Lower lobe of right lung (tissue), 2 donors: ENCODE measurements at regions not wholly inside any gene's neighbourhood (a gene's known extent, or its start where the extent isn't known, plus 50 kb on each side); places are given as distances from the start of the nearest gene placed in this dataset.

Source experiments
- ATAC-seq, 2 donors: fragments of 200-7000 bp; cut with Tn5 transposase; one replicate each; pipeline ENCODE4 v1.9.1; 2020 to 2022; ENCODE audit warnings: mild to moderate bottlenecking in 2 of 2, moderate library complexity in 2 of 2
- DNase-seq: peaks from one replicate; pipeline ENCODE4 v3.0.0-alpha.2; 2020
- H3K27ac ChIP-seq: fragments of 200-600 bp; one replicate; pipeline ENCODE4 v1.8.0; 2022
- H3K27me3 ChIP-seq: fragments of 200-600 bp; one replicate; pipeline ENCODE4 v1.8.0; 2022; ENCODE audit warnings: low read depth
- H3K36me3 ChIP-seq: fragments of 200-600 bp; one replicate; pipeline ENCODE4 v1.8.0; 2022; ENCODE audit warnings: mild to moderate bottlenecking
- H3K4me1 ChIP-seq: fragments of 200-600 bp; one replicate; pipeline ENCODE4 v1.8.0; 2022
- H3K4me3 ChIP-seq: fragments of 200-600 bp; one replicate; pipeline ENCODE4 v1.8.0; 2022; ENCODE audit warnings: mild to moderate bottlenecking
- H3K9me3 ChIP-seq: fragments of 200-600 bp; one replicate; pipeline ENCODE4 v1.8.0; 2022
- CTCF ChIP-seq: fragments of 200-600 bp; IDR thresholded peaks from one replicate; pipeline ENCODE4 v1.8.0; 2022; ENCODE audit warnings: antibody characterized with exemption, mild to moderate bottlenecking
- intact Hi-C: fragments of 100-400 bp; cut with DNase I; formaldehyde crosslinking; loops from one replicate; pipeline ENCODE4 v1.11.0; 2022
- donor health status: DM: no; HTN: yes; CAD: no; lungs with severe emphysema.

- Histone ChIP-seq H3K36me3 (no peaks in the 10 kb centered on the region), H3K4me3 (no peak overlapping the region), H3K27ac (no peak overlapping the region), H3K27me3 (no peaks in the 10 kb centered on the region), H3K9me3 (no peaks in the 10 kb centered on the region), H3K4me1 (no peaks in the 10 kb centered on the region)
- DNase-seq (no peak), ATAC-seq (no peak)
- intact Hi-C loops = no loop called here
- TF ChIP-seq CTCF = no peak
These were observed 489.1 kb downstream of the ZEB2 start for GRCh38 chr2:144030791-144031190.

GRCh38 chr2:144027593-144027992 lies 492.3 kb downstream of the ZEB2 start:
- H3K36me3 ChIP-seq = no peaks in the 10 kb centered on the region
- H3K4me3 ChIP-seq = no peak overlapping the region
- TF ChIP-seq CTCF = no peak
- no peak overlapping the region for H3K27ac ChIP-seq
- no peaks in the 10 kb centered on the region for H3K27me3 ChIP-seq
- no peaks in the 10 kb centered on the region for H3K9me3 ChIP-seq
- intact Hi-C loops = no loop called here
- ATAC-seq (no peak), DNase-seq (no peak)
- H3K4me1 ChIP-seq = no peaks in the 10 kb centered on the region

- Histone ChIP-seq H3K4me3 (no peak overlapping the region), H3K9me3 (peaks cover 2% of the 10 kb centered on the region), H3K27ac (no peak overlapping the region), H3K27me3 (no peaks in the 10 kb centered on the region), H3K4me1 (no peaks in the 10 kb centered on the region), H3K36me3 (no peaks in the 10 kb centered on the region)
- ATAC-seq = no peak
- TF ChIP-seq CTCF = no peak
- intact Hi-C loops = no loop called here
- DNase-seq = no peak
These were observed 493.2 kb downstream of the ZEB2 start for GRCh38 chr2:144026753-144027152.

- no peak overlapping the region for H3K4me3 ChIP-seq
- H3K27me3 ChIP-seq = no peaks in the 10 kb centered on the region
- ATAC-seq (no peak), DNase-seq (no peak)
- H3K27ac ChIP-seq = no peak overlapping the region
- H3K36me3 ChIP-seq = no peaks in the 10 kb centered on the region
- TF ChIP-seq CTCF = no peak
- H3K9me3 ChIP-seq = peaks cover 10% of the 10 kb centered on the region
- no peaks in the 10 kb centered on the region for H3K4me1 ChIP-seq
- intact Hi-C loops = no loop called here
These were observed 499.9 kb downstream of the ZEB2 start for GRCh38 chr2:144020047-144020446.

GRCh38 chr2:144015655-144016245 lies 504.2 kb downstream of the ZEB2 start:
- ATAC-seq = no peak
- no peak for TF ChIP-seq CTCF
- intact Hi-C loops = no loop called here

GRCh38 chr2:144015036-144015435 lies 504.9 kb downstream of the ZEB2 start:
- no peak for TF ChIP-seq CTCF
- no peak for ATAC-seq
- no peak for DNase-seq

More at GRCh38 chr2:144015655-144016245, 504.2 kb downstream of the ZEB2 start:
- Histone ChIP-seq H3K4me3 (no peak overlapping the region), H3K4me1 (no peaks in the 10 kb centered on the region), H3K27me3 (no peaks in the 10 kb centered on the region), H3K27ac (no peak overlapping the region), H3K36me3 (no peaks in the 10 kb centered on the region), H3K9me3 (no peaks in the 10 kb centered on the region)
- DNase-seq = no peak

More at GRCh38 chr2:144015036-144015435, 504.9 kb downstream of the ZEB2 start:
- H3K27me3 ChIP-seq = no peaks in the 10 kb centered on the region
- H3K27ac ChIP-seq = no peak overlapping the region
- no peaks in the 10 kb centered on the region for H3K36me3 ChIP-seq
- intact Hi-C loops = no loop called here
- H3K4me1 ChIP-seq = no peaks in the 10 kb centered on the region
- no peaks in the 10 kb centered on the region for H3K9me3 ChIP-seq
- no peak overlapping the region for H3K4me3 ChIP-seq
